Esophagus squamous epithelium (tissue), 5 donors: ENCODE measurements at regions not wholly inside any gene's neighbourhood (a gene's known extent, or its start where the extent isn't known, plus 50 kb on each side); places are given as distances from the start of the nearest gene placed in this dataset.

Experiments used
- DNase-seq: peaks from one replicate; lab custom pipeline; 2025; lab: John Stamatoyannopoulos, UW
- H3K27ac ChIP-seq, 4 donors: fragments of 200-600 bp; sonication (generic); one replicate each; pipeline ENCODE4 v1.5.1; 2016 to 2019; ENCODE audit warnings: mild to moderate bottlenecking in 1 of 4
- H3K27me3 ChIP-seq, 4 donors: fragments of 200-600 bp; sonication (generic); 1 replicate in 3 of 4; 2 replicates in 1 of 4; pipeline versions ENCODE4 v1.5.1 to v1.6.0; 2017 to 2021; ENCODE audit warnings: antibody characterized with exemption in 1 of 4
- H3K36me3 ChIP-seq, 3 donors: fragments of 200-600 bp; sonication (generic); one replicate each; pipeline ENCODE4 v1.5.1; 2016 to 2019
- H3K4me1 ChIP-seq, 3 donors: fragments of 200-600 bp; sonication (generic); one replicate each; pipeline ENCODE4 v1.5.1; 2017 to 2019
- H3K4me3 ChIP-seq, 4 donors: fragments of 200-600 bp; sonication (generic); 1 replicate in 3 of 4; 2 replicates in 1 of 4; pipeline ENCODE4 v1.5.1; 2016 to 2019; ENCODE audit warnings: mild to moderate bottlenecking in 2 of 4, moderate library complexity in 1 of 4
- H3K9me3 ChIP-seq, 3 donors: fragments of 200-600 bp; sonication (generic); one replicate each; pipeline ENCODE4 v1.5.1; 2016 to 2019
- CTCF ChIP-seq, 6 experiments: fragments of 450-650 bp in 4 of 6; fragments of 200-600 bp in 2 of 6; sonication (generic) in 2 of 6; IDR thresholded peaks; one replicate each; pipeline ENCODE4 v1.5.1; 2016 to 2019; ENCODE audit warnings: antibody characterized with exemption in 6 of 6, mild to moderate bottlenecking in 4 of 6, moderate library complexity in 4 of 6
- POLR2A ChIP-seq, 4 donors: fragments of 450-650 bp; IDR thresholded peaks; one replicate each; pipeline ENCODE4 v1.6.1; 2017; ENCODE audit warnings: antibody characterized with exemption in 4 of 4, mild to moderate bottlenecking in 4 of 4, moderate library complexity in 3 of 4
- WGBS, 2 donors: methylation state at CpG; one replicate each; pipeline ENCODE4 v1.1.5; 2018; 5-methylcytosine and 5-hydroxymethylcytosine counted together
- intact Hi-C: fragments of 100-400 bp; cut with DNase I; formaldehyde crosslinking; loops from one replicate; pipeline ENCODE4 v1.15.0; 2022
- donor health status: DM: yes; HTN: yes; CAD: no.

GRCh38 chr21:17359781-17360180 is 153.1 kb upstream of the CXADR start:
- no peak for TF ChIP-seq CTCF (IDR thresholded peaks at IDR 0.05)
- TF ChIP-seq POLR2A (IDR thresholded peaks at IDR 0.05): no peak
- no peak for DNase-seq
- no peaks in the 10 kb centered on the region for H3K27me3 ChIP-seq
- no peak overlapping the region for H3K27ac ChIP-seq
- H3K4me3 ChIP-seq: no peak overlapping the region
- H3K9me3 ChIP-seq: no peaks in the 10 kb centered on the region
- 31 to 60% methylated on average over 2 of the region's 2 CpGs for WGBS, 2 donors
- H3K4me1 ChIP-seq: no peaks in the 10 kb centered on the region
- intact Hi-C loops: no loop called here
- no peaks in the 10 kb centered on the region for H3K36me3 ChIP-seq

- H3K27ac ChIP-seq: peak overlapping the region in 2 of 4 donors; percentile 45 to 51
- no peak for TF ChIP-seq CTCF (IDR thresholded peaks at IDR 0.05)
- TF ChIP-seq POLR2A (IDR thresholded peaks at IDR 0.05): no peak
- WGBS, 2 donors: 24 to 39% methylated on average over 2 of the region's 3 CpGs
These were observed 144.0 kb upstream of the CXADR start for GRCh38 chr21:17368748-17369363.

GRCh38 chr21:17370263-17370662 is 142.6 kb upstream of the CXADR start:
- Histone ChIP-seq H3K9me3 (no peaks in the 10 kb centered on the region), H3K27ac (peak overlapping the region; percentile 50 to 77 (median 65)), H3K36me3 (no peaks in the 10 kb centered on the region), H3K4me1 (peaks cover 0 to 32% (median 6%) of the 10 kb centered on the region in 3 donors), H3K27me3 (no peaks in the 10 kb centered on the region), H3K4me3 (no peak overlapping the region)
- TF ChIP-seq CTCF (IDR thresholded peaks at IDR 0.05): no peak
- no peak for TF ChIP-seq POLR2A (IDR thresholded peaks at IDR 0.05)
- 19 to 51% methylated on average over 4 to 5 of the region's 5 CpGs for WGBS, 2 donors
- intact Hi-C loops: no loop called here
- no peak for DNase-seq

More at GRCh38 chr21:17368748-17369363, 144.0 kb upstream of the CXADR start:
- H3K27me3 ChIP-seq: no peaks in the 10 kb centered on the region
- DNase-seq: no peak
- H3K4me1 ChIP-seq: peaks cover 0 to 32% (median 6%) of the 10 kb centered on the region in 3 donors
- no peak overlapping the region for H3K4me3 ChIP-seq
- H3K36me3 ChIP-seq: no peaks in the 10 kb centered on the region
- H3K9me3 ChIP-seq: no peaks in the 10 kb centered on the region
- intact Hi-C loops: no loop called here

- no peak overlapping the region for H3K4me3 ChIP-seq
- no peaks in the 10 kb centered on the region for H3K27me3 ChIP-seq
- intact Hi-C loops: no loop called here
- TF ChIP-seq POLR2A (IDR thresholded peaks at IDR 0.05) (no peak), CTCF (IDR thresholded peaks at IDR 0.05) (no peak)
- no peaks in the 10 kb centered on the region for H3K36me3 ChIP-seq
- no peaks in the 10 kb centered on the region for H3K9me3 ChIP-seq
- WGBS, 2 donors: 24 to 29% methylated on average over 5 of the region's 5 CpGs
- DNase-seq: no peak
- peaks cover 0 to 32% (median 6%) of the 10 kb centered on the region in 3 donors for H3K4me1 ChIP-seq
- peak overlapping the region; percentile 50 to 77 (median 65) for H3K27ac ChIP-seq
These were observed 141.9 kb upstream of the CXADR start for GRCh38 chr21:17370916-17371315.

GRCh38 chr21:17371450-17371849 is 141.4 kb upstream of the CXADR start:
- no peak overlapping the region for H3K4me3 ChIP-seq
- DNase-seq: no peak
- WGBS, 2 donors: 6 to 14% methylated on average over 1 of the region's 1 CpG
- peaks cover 0 to 32% (median 6%) of the 10 kb centered on the region in 3 donors for H3K4me1 ChIP-seq
- no peaks in the 10 kb centered on the region for H3K27me3 ChIP-seq
- no peaks in the 10 kb centered on the region for H3K36me3 ChIP-seq
- H3K27ac ChIP-seq: peak overlapping the region; percentile 50 to 77 (median 65)
- intact Hi-C loops: no loop called here
- TF ChIP-seq POLR2A (IDR thresholded peaks at IDR 0.05) (no peak), CTCF (IDR thresholded peaks at IDR 0.05) (no peak)
- no peaks in the 10 kb centered on the region for H3K9me3 ChIP-seq
